GM23338 (cell line): ENCODE measurements at regions not wholly inside any gene's neighbourhood (a gene's known extent, or its start where the extent isn't known, plus 50 kb on each side); places are given as distances from the start of the nearest gene placed in this dataset.

Source experiments
- ATAC-seq: fragments of 200-7000 bp; cut with Tn5 transposase; 3 replicates; pipeline ENCODE4 v1.9.1; 2020
- DNase-seq: peaks from one replicate; pipeline ENCODE4 v3.0.0-alpha.2; 2015; ENCODE audit warnings: low spot score
- H2AFZ ChIP-seq: fragments of 200-600 bp; sonication (generic); 2 replicates; pipeline ENCODE4 v1.8.0; 2016; ENCODE audit warnings: antibody characterized with exemption, mild to moderate bottlenecking, moderate library complexity
- H3F3A ChIP-seq: fragments of 200-600 bp; sonication (generic); replicated peaks from 2 replicates; pipeline ENCODE4 v1.8.0; 2017; ENCODE audit warnings: antibody characterized with exemption, mixed run types, low read depth
- H3K27ac ChIP-seq: fragments of 200-600 bp; sonication (generic); 2 replicates; pipeline ENCODE4 v1.6.1; 2016; ENCODE audit warnings: low read depth
- H3K27me3 ChIP-seq: fragments of 200-600 bp; sonication (generic); 2 replicates; pipeline ENCODE4 v1.8.0; 2016; ENCODE audit warnings: mild to moderate bottlenecking, mixed run types, moderate library complexity; ENCODE audit not compliant: insufficient read depth
- H3K36me3 ChIP-seq: fragments of 200-600 bp; sonication (generic); 2 replicates; pipeline ENCODE4 v1.8.0; 2016; ENCODE audit warnings: mild to moderate bottlenecking; ENCODE audit not compliant: insufficient read depth
- H3K4me1 ChIP-seq: fragments of 200-600 bp; sonication (generic); 2 replicates; pipeline ENCODE4 v1.8.0; 2016; ENCODE audit warnings: mild to moderate bottlenecking, moderate library complexity; ENCODE audit not compliant: insufficient read depth
- H3K4me2 ChIP-seq: fragments of 200-600 bp; sonication (generic); 2 replicates; pipeline ENCODE4 v1.7.1; 2017; ENCODE audit warnings: mixed run types
- H3K4me3 ChIP-seq: fragments of 200-600 bp; sonication (generic); 2 replicates; pipeline ENCODE4 v1.6.1; 2016; ENCODE audit warnings: mixed run types
- H3K79me2 ChIP-seq: fragments of 200-600 bp; sonication (generic); replicated peaks from 2 replicates; pipeline ENCODE4 v1.8.0; 2017; ENCODE audit warnings: mild to moderate bottlenecking; ENCODE audit not compliant: insufficient read depth
- H3K9me2 ChIP-seq: fragments of 200-600 bp; sonication (generic); 2 replicates; pipeline ENCODE4 v1.8.0; 2017; ENCODE audit not compliant: insufficient read depth
- H4K20me1 ChIP-seq: fragments of 200-600 bp; sonication (generic); replicated peaks from 2 replicates; pipeline ENCODE4 v1.8.0; 2017; ENCODE audit warnings: mild to moderate bottlenecking; ENCODE audit not compliant: insufficient read depth
- H3K27ac Mint-ChIP-seq: 2 replicates; pipeline ENCODE4 v1.8.0; 2020; ENCODE audit warnings: inconsistent platforms, mild to moderate bottlenecking, moderate library complexity, mixed read lengths
- H3K27me3 Mint-ChIP-seq: 3 replicates; pipeline ENCODE4 v1.8.0; 2022; ENCODE audit warnings: low read depth, mild to moderate bottlenecking, moderate library complexity, mixed read lengths, inconsistent platforms; ENCODE audit not compliant: insufficient read depth, poor library complexity
- H3K36me3 Mint-ChIP-seq: 3 replicates; pipeline ENCODE4 v1.8.0; 2021; ENCODE audit warnings: low read depth, mild to moderate bottlenecking, inconsistent platforms, moderate library complexity, mixed read lengths
- H3K4me1 Mint-ChIP-seq: 3 replicates; pipeline ENCODE4 v1.8.0; 2020; ENCODE audit warnings: mild to moderate bottlenecking, inconsistent platforms, mixed read lengths
- H3K4me3 Mint-ChIP-seq: 3 replicates; pipeline ENCODE4 v1.8.0; 2021; ENCODE audit warnings: moderate library complexity, mild to moderate bottlenecking, inconsistent platforms, mixed read lengths
- H3K9me3 Mint-ChIP-seq: 3 replicates; pipeline ENCODE4 v1.8.0; 2020; ENCODE audit warnings: moderate library complexity, mild to moderate bottlenecking, inconsistent platforms, mixed read lengths
- CREB1 ChIP-seq: fragments of 250-450 bp; sonication (Bioruptor Pico); IDR thresholded peaks from 2 replicates; pipeline ENCODE4 v1.5.0; 2020; ENCODE audit warnings: low read depth, mild to moderate bottlenecking, moderate library complexity
- CTCF ChIP-seq, 2 experiments: fragments of 200-600 bp in 1 of 2; sonication (generic) in 1 of 2; conservative IDR thresholded peaks; 2 replicates each; pipeline versions ENCODE4 v1.5.1 to v1.6.1; 2016 to 2017; ENCODE audit warnings: antibody characterized with exemption in 2 of 2, low read depth in 2 of 2, mild to moderate bottlenecking in 2 of 2, moderate library complexity in 1 of 2
- ETS1 ChIP-seq: IDR thresholded peaks from 2 replicates; pipeline ENCODE4 v1.6.1; 2016; ENCODE audit warnings: antibody characterized with exemption
- EZH2 ChIP-seq: fragments of 200-600 bp; sonication (generic); IDR thresholded peaks from one replicate; pipeline ENCODE4 v1.8.0; 2017; ENCODE audit warnings: antibody characterized with exemption, mild to moderate bottlenecking, low read depth; ENCODE audit not compliant: unreplicated experiment
- EZH2phosphoT487 ChIP-seq: fragments of 200-600 bp; sonication (generic); IDR thresholded peaks from one replicate; pipeline ENCODE4 v1.8.1; 2018; ENCODE audit warnings: antibody characterized with exemption; ENCODE audit not compliant: unreplicated experiment
- JUNB ChIP-seq: IDR thresholded peaks from one replicate; pipeline ENCODE4 v1.6.1; 2016; ENCODE audit warnings: antibody characterized with exemption; ENCODE audit not compliant: unreplicated experiment
- NANOG ChIP-seq: IDR thresholded peaks from 2 replicates; pipeline ENCODE4 v1.6.1; 2016; ENCODE audit warnings: antibody characterized with exemption, borderline replicate concordance
- POLR2AphosphoS5 ChIP-seq: IDR thresholded peaks from 2 replicates; pipeline ENCODE4 v1.6.1; 2016; ENCODE audit warnings: antibody characterized with exemption, low read depth
- REST ChIP-seq: IDR thresholded peaks from one replicate; pipeline ENCODE4 v1.6.1; 2018; ENCODE audit warnings: antibody characterized with exemption; ENCODE audit not compliant: unreplicated experiment
- STAT1 ChIP-seq: IDR thresholded peaks from one replicate; pipeline ENCODE4 v1.6.1; 2016; ENCODE audit warnings: antibody characterized with exemption; ENCODE audit not compliant: unreplicated experiment
- ZNF114 ChIP-seq: fragments of 250-450 bp; sonication (Bioruptor Pico); IDR thresholded peaks from 2 replicates; pipeline ENCODE4 v1.5.0; 2020; ENCODE audit warnings: mild to moderate bottlenecking, moderate library complexity
- ZNF331 ChIP-seq: fragments of 250-450 bp; sonication (Bioruptor Pico); IDR thresholded peaks from 2 replicates; pipeline ENCODE4 v1.5.0; 2020; ENCODE audit warnings: low read depth, mild to moderate bottlenecking, moderate library complexity
- ZNF462 ChIP-seq: fragments of 250-450 bp; sonication (Bioruptor Pico); IDR thresholded peaks from 2 replicates; pipeline ENCODE4 v1.5.0; 2020; ENCODE audit warnings: mild to moderate bottlenecking, moderate library complexity

- Mint-ChIP-seq H3K27ac (no peak overlapping the region), H3K4me1 (peaks cover 17% of the 10 kb centered on the region), H3K36me3 (no peaks in the 10 kb centered on the region; the same call in 2 of the 3 replicates), H3K27me3 (peaks cover 5% of the 10 kb centered on the region), H3K9me3 (no peaks in the 10 kb centered on the region), H3K4me3 (no peak overlapping the region)
- H3K27ac ChIP-seq = no peak overlapping the region
- TF ChIP-seq NANOG (no peak), ZNF331 (CRISPR knock-in tag) (no peak), ETS1 (no peak), CREB1 (no peak), ZNF114 (CRISPR knock-in tag) (no peak), POLR2AphosphoS5 (no peak), STAT1 (no peak), CTCF (conservative IDR thresholded peaks at IDR 0.05; ENCODE audit: low read depth in 2 of 2) (no peak), EZH2 (no peak), EZH2phosphoT487 (no peak), ZNF462 (CRISPR knock-in tag) (no peak), REST (no peak), JUNB (no peak)
- no peaks in the 10 kb centered on the region for H3K27me3 ChIP-seq
- H3K79me2 ChIP-seq = no peaks in the 10 kb centered on the region
- no peak overlapping the region for H2AFZ ChIP-seq
- no peaks in the 10 kb centered on the region for H4K20me1 ChIP-seq
- H3K4me2 ChIP-seq = no peak overlapping the region
- no peaks in the 10 kb centered on the region for H3F3A ChIP-seq
- no peak for DNase-seq
- ATAC-seq = no peak
- H3K9me2 ChIP-seq = peaks cover 2% of the 10 kb centered on the region; the same call in 1 of the 2 replicates
- H3K4me3 ChIP-seq = no peak overlapping the region
- no peaks in the 10 kb centered on the region; the same call in 1 of the 2 replicates for H3K4me1 ChIP-seq
- no peaks in the 10 kb centered on the region for H3K36me3 ChIP-seq
Measured at GRCh38 chr15:31275331-31276262, 51.0 kb upstream of the KLF13 start.
